Neutrophil (primary cell): ENCODE measurements at regions not wholly inside any gene's neighbourhood (a gene's known extent, or its start where the extent isn't known, plus 50 kb on each side); places are given as distances from the start of the nearest gene placed in this dataset.

Experiments used
- H3K27ac ChIP-seq: fragments of 200-600 bp; sonication (generic); 2 replicates; pipeline ENCODE4 v1.5.1; 2016; ENCODE audit warnings: mild to moderate bottlenecking, moderate library complexity
- H3K27me3 ChIP-seq: fragments of 200-600 bp; sonication (generic); 2 replicates; pipeline ENCODE4 v1.6.0; 2016; ENCODE audit warnings: mild to moderate bottlenecking
- H3K36me3 ChIP-seq: fragments of 200-600 bp; sonication (generic); 2 replicates; pipeline ENCODE4 v1.5.1; 2017
- H3K4me1 ChIP-seq, 2 experiments: fragments of 200-600 bp in 1 of 2; sonication (generic) in 1 of 2; 1 replicate in 1 of 2; 2 replicates in 1 of 2; pipeline versions ENCODE4 v1.5.1 to v1.6.1; 2013 to 2016; ENCODE audit warnings: low read depth in 1 of 2, low read length in 1 of 2, mild to moderate bottlenecking in 1 of 2, moderate library complexity in 1 of 2; ENCODE audit not compliant: control insufficient read depth in 1 of 2, insufficient read depth in 1 of 2
- H3K4me3 ChIP-seq, 2 experiments: fragments of 200-600 bp in 1 of 2; sonication (generic) in 1 of 2; 1 replicate in 1 of 2; 2 replicates in 1 of 2; pipeline ENCODE4 v1.5.1; 2013 to 2016; ENCODE audit warnings: low read depth in 1 of 2, low read length in 1 of 2, mild to moderate bottlenecking in 1 of 2, moderate library complexity in 1 of 2
- H3K9me3 ChIP-seq: fragments of 200-600 bp; sonication (generic); 2 replicates; pipeline ENCODE4 v1.5.1; 2016
- TF ChIP-seq, protein P1 (sequence below): fragments of 200-600 bp; sonication (generic); IDR thresholded peaks from 2 replicates; pipeline ENCODE4 v1.5.1; 2016; ENCODE audit warnings: antibody characterized with exemption

DNA sequence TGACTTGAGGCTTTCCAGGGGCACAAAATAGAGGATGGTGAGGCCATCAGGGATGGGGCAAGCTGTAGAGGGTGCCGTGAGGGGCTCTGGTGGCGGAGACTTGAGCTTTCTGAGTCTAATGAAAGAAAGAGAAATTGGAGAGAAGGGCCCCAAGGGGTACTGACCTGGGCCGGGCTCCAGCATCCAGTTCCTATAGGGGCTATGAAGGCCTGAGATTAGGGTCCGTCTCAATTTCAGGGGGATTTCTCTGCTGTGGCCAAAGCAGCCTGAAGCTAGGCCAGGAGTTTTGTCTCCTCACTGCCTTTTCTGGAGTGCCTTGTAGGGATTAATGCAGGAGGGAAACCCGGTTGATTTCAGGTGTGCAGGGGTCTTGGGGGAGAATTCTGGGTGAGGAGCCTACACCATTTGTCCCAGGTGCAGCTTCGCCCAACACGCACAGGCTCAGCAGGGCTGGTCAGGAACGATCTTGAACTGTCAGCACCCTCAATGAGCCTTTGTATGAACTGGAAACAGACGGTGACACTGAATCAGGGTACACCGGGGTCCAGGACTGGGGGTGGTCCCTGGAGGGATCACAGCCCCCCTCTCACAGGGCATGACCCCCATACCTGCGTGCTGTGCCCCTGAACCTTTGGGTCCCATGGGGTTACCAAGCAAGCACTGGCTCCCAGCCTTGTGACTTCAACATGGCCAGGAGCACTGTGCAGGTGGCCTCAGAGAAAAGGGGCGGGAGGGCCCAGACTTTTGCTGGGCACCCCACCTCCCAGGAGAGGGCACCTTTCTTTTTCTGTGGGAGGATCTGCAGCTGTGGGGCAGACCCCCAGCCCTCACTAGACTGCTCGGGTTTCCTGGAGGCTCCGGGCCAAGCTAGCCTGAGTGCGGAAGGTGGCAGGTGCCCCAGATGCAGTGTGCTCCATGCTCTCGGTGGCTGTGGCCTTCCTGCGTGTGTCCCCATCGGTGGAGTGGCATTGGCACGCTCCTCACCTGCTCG, 122.9 kb upstream of the RET start:
- H3K9me3 ChIP-seq, result no peaks in the 10 kb centered on the region
- TF ChIP-seq, protein P1, sequence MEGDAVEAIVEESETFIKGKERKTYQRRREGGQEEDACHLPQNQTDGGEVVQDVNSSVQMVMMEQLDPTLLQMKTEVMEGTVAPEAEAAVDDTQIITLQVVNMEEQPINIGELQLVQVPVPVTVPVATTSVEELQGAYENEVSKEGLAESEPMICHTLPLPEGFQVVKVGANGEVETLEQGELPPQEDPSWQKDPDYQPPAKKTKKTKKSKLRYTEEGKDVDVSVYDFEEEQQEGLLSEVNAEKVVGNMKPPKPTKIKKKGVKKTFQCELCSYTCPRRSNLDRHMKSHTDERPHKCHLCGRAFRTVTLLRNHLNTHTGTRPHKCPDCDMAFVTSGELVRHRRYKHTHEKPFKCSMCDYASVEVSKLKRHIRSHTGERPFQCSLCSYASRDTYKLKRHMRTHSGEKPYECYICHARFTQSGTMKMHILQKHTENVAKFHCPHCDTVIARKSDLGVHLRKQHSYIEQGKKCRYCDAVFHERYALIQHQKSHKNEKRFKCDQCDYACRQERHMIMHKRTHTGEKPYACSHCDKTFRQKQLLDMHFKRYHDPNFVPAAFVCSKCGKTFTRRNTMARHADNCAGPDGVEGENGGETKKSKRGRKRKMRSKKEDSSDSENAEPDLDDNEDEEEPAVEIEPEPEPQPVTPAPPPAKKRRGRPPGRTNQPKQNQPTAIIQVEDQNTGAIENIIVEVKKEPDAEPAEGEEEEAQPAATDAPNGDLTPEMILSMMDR, result no peak
- H3K4me1 ChIP-seq, result no peaks in the 10 kb centered on the region
- H3K27me3 ChIP-seq, result peaks cover 15% of the 10 kb centered on the region
- H3K27ac ChIP-seq, result no peak overlapping the region
- no peaks in the 10 kb centered on the region for H3K36me3 ChIP-seq
- H3K4me3 ChIP-seq, result no peak overlapping the region

DNA sequence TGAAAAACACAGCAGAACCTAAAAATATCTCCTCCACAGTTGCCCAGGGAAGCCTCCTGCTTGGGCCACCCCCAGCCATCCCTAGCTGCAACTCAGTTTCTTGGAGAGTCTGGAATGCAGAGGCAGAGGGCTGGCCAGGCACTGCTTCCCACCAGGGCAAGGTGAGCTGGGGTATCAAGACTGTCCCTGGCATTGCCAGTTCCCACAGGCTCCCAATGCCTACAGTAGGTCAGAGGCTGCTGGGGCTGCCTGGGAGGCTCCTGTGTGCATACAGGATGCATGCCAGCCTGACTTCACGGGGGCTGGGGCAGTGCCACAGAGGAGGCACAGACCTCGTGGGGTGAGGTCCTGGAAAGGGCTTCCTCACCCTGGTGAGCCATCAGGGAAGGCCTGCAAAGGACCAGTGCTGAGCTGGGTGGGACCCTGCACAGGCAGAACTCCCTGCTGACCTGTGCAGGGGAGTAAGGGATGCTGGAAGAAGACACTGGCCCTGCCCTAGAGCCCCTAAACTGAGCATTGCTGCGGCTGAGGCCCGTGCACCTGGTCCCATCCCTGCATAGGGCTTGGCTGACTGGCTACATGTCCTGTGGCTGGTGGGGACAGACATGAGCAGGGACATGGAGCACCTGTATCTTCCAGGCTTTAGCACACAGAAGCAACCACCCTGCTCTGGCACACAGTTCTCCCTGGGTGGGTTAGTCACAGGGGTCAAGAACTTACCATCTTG, 121.9 kb upstream of the RET start:
- Histone ChIP-seq H3K9me3 (no peaks in the 10 kb centered on the region), H3K4me1 (no peaks in the 10 kb centered on the region)
- TF ChIP-seq, protein P1, result no peak

DNA sequence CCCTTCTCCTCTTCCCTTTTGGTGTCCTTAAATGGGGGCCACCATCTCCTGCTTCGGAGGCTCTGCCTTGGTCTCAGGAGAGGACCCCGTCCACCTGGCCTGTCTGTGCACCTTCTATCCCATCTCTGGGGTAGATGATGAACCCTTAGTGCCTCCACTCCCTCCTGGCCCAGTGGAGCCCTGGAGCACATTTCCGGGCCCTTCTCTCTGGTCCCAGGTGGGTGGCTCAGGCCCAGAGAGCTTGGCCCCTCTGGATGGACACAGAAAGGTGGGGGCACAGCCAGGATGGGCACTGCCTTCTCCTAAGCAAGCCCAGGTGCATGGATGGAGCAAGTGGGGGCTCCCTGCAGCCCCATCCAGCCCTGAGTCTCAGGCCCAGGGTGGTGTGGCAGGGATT, 121.4 kb upstream of the RET start:
- no peaks in the 10 kb centered on the region for H3K4me1 ChIP-seq
- no peak overlapping the region for H3K4me3 ChIP-seq
- no peaks in the 10 kb centered on the region for H3K9me3 ChIP-seq
- H3K27ac ChIP-seq, result no peak overlapping the region
- TF ChIP-seq, protein P1, result no peak
- H3K27me3 ChIP-seq, result peaks cover 15% of the 10 kb centered on the region
- H3K36me3 ChIP-seq, result no peaks in the 10 kb centered on the region

More for the DNA sequence above, 121.9 kb upstream of the RET start:
- peaks cover 15% of the 10 kb centered on the region for H3K27me3 ChIP-seq
- no peak overlapping the region for H3K4me3 ChIP-seq
- no peak overlapping the region for H3K27ac ChIP-seq
- H3K36me3 ChIP-seq, result no peaks in the 10 kb centered on the region

DNA sequence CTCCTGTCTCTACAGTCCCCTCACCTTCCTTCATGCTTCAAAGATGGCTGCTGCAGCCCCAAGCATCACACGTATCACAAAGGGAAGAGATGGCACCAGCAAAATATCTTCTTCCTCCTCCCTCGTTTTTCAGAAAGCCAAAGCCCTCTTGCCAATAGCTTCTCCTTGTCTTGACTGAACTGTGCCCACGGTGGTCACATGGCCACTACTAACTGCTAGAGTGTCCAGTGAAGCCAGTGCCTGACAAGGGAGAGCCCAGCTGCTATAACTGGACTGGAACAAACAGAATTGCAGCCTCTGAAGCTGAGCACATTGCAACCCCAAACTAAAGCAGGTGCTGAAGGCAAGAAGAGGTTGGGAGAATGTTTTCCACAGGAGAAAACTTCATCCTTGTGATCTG, 120.8 kb upstream of the RET start:
- H3K27me3 ChIP-seq, result peaks cover 13% of the 10 kb centered on the region
- no peak overlapping the region for H3K4me3 ChIP-seq
- H3K36me3 ChIP-seq, result no peaks in the 10 kb centered on the region
- TF ChIP-seq, protein P1, result no peak
- no peaks in the 10 kb centered on the region for H3K4me1 ChIP-seq
- H3K27ac ChIP-seq, result no peak overlapping the region
- no peaks in the 10 kb centered on the region for H3K9me3 ChIP-seq

DNA sequence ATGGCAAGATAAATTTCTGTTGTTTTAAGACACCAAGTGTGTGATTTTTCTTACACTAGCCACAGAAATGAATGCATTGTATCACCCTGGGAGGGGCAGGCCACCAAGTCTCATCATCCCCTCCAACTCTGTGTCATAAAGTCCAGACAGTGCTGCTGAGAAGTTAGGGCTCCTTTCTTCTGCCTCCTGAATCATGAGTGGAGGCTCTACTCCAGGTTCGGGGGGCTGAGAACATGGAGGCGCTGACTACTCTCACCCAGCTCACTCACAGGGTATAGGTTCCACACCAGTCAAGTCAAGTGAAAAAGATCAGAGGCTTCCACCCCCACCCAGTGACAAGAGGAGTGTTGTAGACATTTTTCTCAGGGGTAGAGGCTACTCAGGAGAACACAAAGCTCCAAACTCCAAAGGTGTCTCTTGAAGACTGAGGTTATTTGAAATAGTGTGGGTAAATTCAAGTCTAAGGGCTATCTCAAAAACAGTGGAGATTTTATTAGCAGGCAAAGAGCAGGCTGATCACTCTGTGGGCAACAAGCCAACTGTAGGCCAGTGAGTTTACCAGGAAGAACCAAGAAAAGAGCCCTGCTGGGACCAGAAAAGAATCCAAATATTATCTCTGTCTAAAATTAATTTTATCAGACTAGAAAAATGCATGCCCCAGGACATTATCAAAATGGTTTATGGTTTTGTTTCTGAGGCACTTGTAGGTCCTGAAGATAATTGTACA, 118.6 kb upstream of the RET start:
- Histone ChIP-seq H3K36me3 (no peaks in the 10 kb centered on the region), H3K27ac (no peak overlapping the region), H3K9me3 (no peaks in the 10 kb centered on the region), H3K4me3 (no peak overlapping the region), H3K27me3 (no peaks in the 10 kb centered on the region), H3K4me1 (peaks cover 14 to 15% of the 10 kb centered on the region in 2 experiments)
- TF ChIP-seq, protein P1, result no peak
